GM12864 (cell line): ENCODE measurements at regions not wholly inside any gene's neighbourhood (a gene's known extent, or its start where the extent isn't known, plus 50 kb on each side); places are given as distances from the start of the nearest gene placed in this dataset.

Experiments
- DNase-seq: peaks from one replicate; pipeline ENCODE4 v3.0.0-alpha.2; 2011; ENCODE audit warnings: low read depth
- H3K4me3 ChIP-seq: 2 replicates; pipeline ENCODE4 v1.5.1; 2011; ENCODE audit warnings: mild to moderate bottlenecking, low read depth, low read length, control low read depth
- CTCF ChIP-seq: IDR thresholded peaks from 2 replicates; pipeline ENCODE4 v1.5.1; 2011; ENCODE audit warnings: low read depth, mild to moderate bottlenecking, moderate library complexity, low read length, control low read depth, inconsistent platforms; ENCODE audit errors: missing control alignments

- DNase-seq: no peak
- no peak overlapping the region for H3K4me3 ChIP-seq
- TF ChIP-seq CTCF: no peak
Observed at GRCh38 chr12:46430340-46430948, 57.9 kb upstream of the SLC38A2 start.
